ENCODE measurements at regions not wholly inside any gene's neighbourhood (a gene's known extent, or its start where the extent isn't known, plus 50 kb on each side); places are given as distances from the start of the nearest gene placed in this dataset.
"Not testable (repeated sequence)": the region's sequence is repeated elsewhere in the genome, so short reads cannot be mapped to it uniquely, and the experiment has no call there.

DNA sequence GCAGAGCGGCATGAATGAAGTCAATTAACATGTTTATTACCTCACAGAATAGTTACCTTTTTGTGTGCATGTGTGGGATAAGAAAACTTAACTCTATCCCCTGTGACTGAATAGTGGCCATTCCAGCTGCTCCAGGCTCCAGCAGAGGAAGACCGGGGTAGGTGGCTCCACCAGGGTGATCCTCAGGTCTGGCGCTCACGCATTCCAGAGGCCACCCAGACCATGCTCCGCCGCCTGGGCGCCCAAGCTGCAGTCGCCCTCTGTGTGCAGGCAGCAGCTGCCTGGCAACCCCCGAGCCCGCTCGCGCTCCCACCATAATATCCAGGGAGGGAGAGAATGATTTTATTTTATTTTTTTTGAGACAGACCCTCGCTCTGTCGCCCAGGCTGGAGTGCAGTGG, 1474.5 kb upstream of the TPTE start:
- FAIRE-seq; CTCF ChIA-PET; ATAC-seq; DNase-seq (ENCODE audit: low read depth in 1 of 2, low spot score in 1 of 2); POLR2A ChIA-PET; H3K4me1 ChIP-seq; H3K4me3 ChIP-seq; H3K4me2 ChIP-seq; H3K27ac ChIP-seq; H3K9me3 ChIP-seq: not testable (repeated sequence)
- 44% methylated on average over 11 of the region's 14 CpGs for WGBS (ENCODE audit: missing lambda C conversion rate)

GRCh38 chr21:9067515-9067914, 1453.9 kb upstream of the TPTE start:
- FAIRE-seq; DNase-seq (ENCODE audit: low read depth in 1 of 2, low spot score in 1 of 2); ATAC-seq; H3K4me2 ChIP-seq; H3K4me1 ChIP-seq; CTCF ChIA-PET; POLR2A ChIA-PET; H3K9me3 ChIP-seq; H3K4me3 ChIP-seq; H3K27ac ChIP-seq: not testable (repeated sequence)
- no CpG with 5 or more reads among the region's 6 CpGs for WGBS (ENCODE audit: missing lambda C conversion rate)

DNA sequence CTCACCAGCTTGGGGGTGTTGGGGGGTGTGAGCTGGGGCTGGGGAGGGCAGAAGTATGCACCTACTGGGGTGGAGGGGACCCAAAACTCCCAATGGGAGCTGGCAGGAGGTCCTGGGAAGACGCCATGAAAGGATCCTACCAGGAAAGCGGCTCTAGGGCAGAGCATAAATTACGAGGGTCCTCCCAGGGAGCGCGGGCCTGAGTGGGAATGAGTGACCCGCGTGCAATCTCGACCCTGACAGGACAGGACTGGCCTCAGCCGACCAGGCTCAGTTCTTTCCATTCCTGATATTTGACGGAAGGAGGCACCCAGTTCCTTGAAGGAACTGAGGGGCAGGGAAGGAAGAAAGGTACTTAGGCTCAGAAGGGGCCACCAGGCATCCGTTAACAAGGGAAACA, 1452.8 kb upstream of the TPTE start:
- H3K4me2 ChIP-seq, FAIRE-seq: not testable (repeated sequence)

DNA sequence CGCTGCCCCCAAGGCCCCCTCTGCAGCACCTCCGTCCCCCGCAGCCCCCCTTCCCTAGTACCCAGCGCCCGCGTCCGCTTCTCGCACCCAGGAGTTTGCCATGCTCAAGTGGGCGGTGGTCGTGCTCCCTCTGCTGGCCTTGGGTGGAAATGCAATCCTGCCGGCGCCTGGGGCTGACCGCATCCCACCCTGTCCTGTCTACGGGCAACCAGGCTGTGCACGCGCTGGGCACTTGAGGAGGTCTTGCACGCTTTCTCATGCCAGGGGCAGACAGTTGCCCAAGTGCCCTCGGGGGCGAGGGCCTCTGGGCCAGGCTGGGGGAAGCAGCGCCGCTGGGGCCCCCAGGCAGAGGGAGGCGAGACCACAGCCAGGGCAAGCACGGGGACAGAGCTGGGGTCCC, 1450.7 kb upstream of the TPTE start:
- ATAC-seq = peak; percentile 78 to 82
- H3K27ac ChIP-seq; CTCF ChIA-PET; FAIRE-seq; H3K9me3 ChIP-seq; H3K4me2 ChIP-seq; DNase-seq (ENCODE audit: low read depth in 1 of 2, low spot score in 1 of 2); H3K4me3 ChIP-seq; H3K4me1 ChIP-seq; POLR2A ChIA-PET: not testable (repeated sequence)
- WGBS (ENCODE audit: missing lambda C conversion rate) = no CpG with 5 or more reads among the region's 23 CpGs

More for the DNA sequence above, 1452.8 kb upstream of the TPTE start:
- H3K9me3 ChIP-seq; H3K4me3 ChIP-seq; POLR2A ChIA-PET; H3K27ac ChIP-seq; CTCF ChIA-PET; ATAC-seq; H3K4me1 ChIP-seq; DNase-seq (ENCODE audit: low read depth in 1 of 2, low spot score in 1 of 2): not testable (repeated sequence)
- 33% methylated on average over 10 of the region's 11 CpGs for WGBS (ENCODE audit: missing lambda C conversion rate)

DNA sequence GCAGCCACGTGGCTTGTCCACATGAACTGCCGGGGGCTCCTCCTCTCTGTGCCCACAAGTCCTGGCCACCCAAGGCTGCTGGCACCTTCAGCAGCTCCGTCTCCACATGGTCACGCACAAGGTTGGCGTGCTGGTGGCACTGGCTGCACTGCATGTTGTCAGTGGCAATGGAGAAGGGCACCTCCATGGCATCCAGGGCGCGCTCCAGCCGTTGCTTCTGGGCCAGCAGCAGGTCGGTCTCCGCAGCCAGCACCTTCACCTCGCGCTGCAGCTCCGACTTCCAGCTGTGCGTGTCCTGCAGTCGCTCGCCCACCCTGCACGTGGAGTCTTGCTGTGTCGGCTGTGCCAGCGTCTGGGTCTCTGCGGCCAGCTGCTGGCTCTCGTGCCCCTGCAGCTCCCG, 1448.4 kb upstream of the TPTE start:
- H3K27ac ChIP-seq; FAIRE-seq; H3K4me3 ChIP-seq; POLR2A ChIA-PET; H3K4me1 ChIP-seq; H3K4me2 ChIP-seq; H3K9me3 ChIP-seq; ATAC-seq; CTCF ChIA-PET; DNase-seq (ENCODE audit: low read depth in 1 of 2, low spot score in 1 of 2): not testable (repeated sequence)
- WGBS (ENCODE audit: missing lambda C conversion rate) = 36% methylated on average over 5 of the region's 22 CpGs

DNA sequence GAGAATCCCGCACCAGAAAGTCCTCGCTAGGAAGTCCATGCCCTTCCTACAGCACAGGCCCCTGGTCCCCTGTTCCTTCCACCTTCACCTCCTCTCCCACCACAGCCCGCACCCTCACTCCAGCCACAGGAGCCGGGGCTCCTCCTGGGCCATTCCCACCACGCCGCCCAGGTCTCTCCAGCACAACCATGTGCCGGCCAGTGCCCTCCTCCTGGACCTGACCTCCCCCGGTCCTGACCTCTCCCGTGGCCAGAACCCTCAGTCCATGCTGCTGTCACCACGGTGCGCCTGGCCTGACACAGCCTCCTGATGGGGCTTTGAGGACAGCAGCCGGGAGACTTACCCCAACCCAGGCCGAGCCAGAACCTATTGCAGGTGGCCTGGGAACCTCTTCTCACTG, 1446.6 kb upstream of the TPTE start:
- WGBS (ENCODE audit: missing lambda C conversion rate) = no CpG with 5 or more reads among the region's 13 CpGs
- H3K9me3 ChIP-seq; H3K27ac ChIP-seq; ATAC-seq; CTCF ChIA-PET; H3K4me3 ChIP-seq; H3K4me1 ChIP-seq; DNase-seq (ENCODE audit: low read depth in 1 of 2, low spot score in 1 of 2); FAIRE-seq; H3K4me2 ChIP-seq; POLR2A ChIA-PET: not testable (repeated sequence)

GRCh38 chr21:9083091-9083826, 1438.1 kb upstream of the TPTE start:
- H3K9me3 ChIP-seq; H3K4me2 ChIP-seq; ATAC-seq; POLR2A ChIA-PET; CTCF ChIA-PET; FAIRE-seq; H3K4me1 ChIP-seq; H3K27ac ChIP-seq; DNase-seq (ENCODE audit: low read depth in 1 of 2, low spot score in 1 of 2); H3K4me3 ChIP-seq: not testable (repeated sequence)
- no CpG with 5 or more reads among the region's 37 CpGs for WGBS (ENCODE audit: missing lambda C conversion rate)

DNA sequence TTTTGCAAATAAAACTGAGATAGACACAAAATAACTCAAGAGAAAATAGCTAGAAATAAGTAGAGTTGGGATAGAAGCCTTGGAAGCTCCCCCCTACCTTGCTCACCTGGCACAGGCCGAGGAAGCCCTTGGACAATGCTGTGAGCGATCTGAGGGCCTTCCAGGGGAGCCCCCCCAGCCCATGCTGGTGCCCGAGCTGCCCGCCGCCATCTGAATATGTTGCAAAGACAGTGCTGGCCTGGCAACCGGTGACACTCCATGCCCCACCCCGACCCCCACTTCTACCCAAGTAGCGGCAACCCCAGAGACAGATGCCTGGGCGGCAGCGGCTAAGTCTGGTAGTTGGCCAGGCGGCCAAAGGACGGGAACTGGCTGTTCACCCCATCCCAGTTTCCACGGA, 1435.1 kb upstream of the TPTE start:
- DNase-seq (ENCODE audit: low read depth in 1 of 2, low spot score in 1 of 2); H3K4me3 ChIP-seq; H3K4me2 ChIP-seq; H3K27ac ChIP-seq; CTCF ChIA-PET; FAIRE-seq; H3K9me3 ChIP-seq; POLR2A ChIA-PET; H3K4me1 ChIP-seq; ATAC-seq: not testable (repeated sequence)
- 49% methylated on average over 7 of the region's 13 CpGs for WGBS (ENCODE audit: missing lambda C conversion rate)

DNA sequence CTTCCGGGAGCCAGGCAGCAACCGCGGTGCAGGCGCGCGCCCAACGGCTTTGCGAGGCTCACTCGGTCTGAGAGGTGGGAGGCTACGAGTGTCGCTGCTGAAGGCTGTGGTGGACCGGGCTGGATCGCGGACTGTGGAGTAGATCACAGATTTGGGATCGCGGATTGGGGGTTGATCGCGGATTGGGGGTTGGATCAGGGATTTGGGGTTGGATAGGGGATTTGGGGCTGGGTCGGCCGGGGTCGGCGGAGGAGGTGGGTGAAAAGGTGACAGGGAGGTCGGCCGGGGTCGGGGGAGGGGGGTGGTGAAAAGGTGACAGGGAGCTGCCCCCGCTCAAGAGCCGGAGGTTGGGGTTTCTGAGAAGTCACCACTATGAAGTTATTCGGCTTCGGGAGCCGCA, 1433.6 kb upstream of the TPTE start:
- WGBS (ENCODE audit: missing lambda C conversion rate) = no CpG with 5 or more reads among the region's 30 CpGs
- FAIRE-seq; H3K9me3 ChIP-seq; H3K4me3 ChIP-seq; POLR2A ChIA-PET; CTCF ChIA-PET; H3K4me1 ChIP-seq; DNase-seq (ENCODE audit: low read depth in 1 of 2, low spot score in 1 of 2); ATAC-seq; H3K4me2 ChIP-seq; H3K27ac ChIP-seq: not testable (repeated sequence)

- H3K9me3 ChIP-seq; FAIRE-seq; ATAC-seq; H3K4me1 ChIP-seq; POLR2A ChIA-PET; H3K4me2 ChIP-seq; CTCF ChIA-PET; H3K4me3 ChIP-seq; H3K27ac ChIP-seq; DNase-seq (ENCODE audit: low read depth in 1 of 2, low spot score in 1 of 2): not testable (repeated sequence)
- no CpG with 5 or more reads among the region's 17 CpGs for WGBS (ENCODE audit: missing lambda C conversion rate)
Measured at GRCh38 chr21:9129741-9130140, 1391.6 kb upstream of the TPTE start.

DNA sequence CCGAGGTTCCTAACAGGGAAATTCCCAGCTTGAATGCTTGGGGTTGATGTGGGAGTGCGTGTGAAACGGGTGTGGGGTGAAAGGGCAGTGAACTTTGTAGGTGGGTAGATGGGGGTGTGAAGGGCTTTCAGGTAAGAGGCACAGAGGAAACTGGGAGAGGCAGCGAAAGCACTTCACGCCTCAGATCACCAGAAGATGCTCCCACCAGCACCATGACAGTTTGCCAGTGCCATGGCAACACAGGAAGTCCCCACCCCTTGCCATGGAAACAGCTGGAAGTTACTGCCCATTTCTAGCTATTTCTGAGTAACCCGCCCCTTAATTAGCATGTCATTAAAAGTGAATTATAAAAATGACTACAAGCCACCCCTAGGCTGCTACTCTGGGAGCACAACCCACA, 1390.6 kb upstream of the TPTE start:
- H3K4me2 ChIP-seq; H3K4me3 ChIP-seq; CTCF ChIA-PET; POLR2A ChIA-PET; ATAC-seq; H3K9me3 ChIP-seq; FAIRE-seq; H3K4me1 ChIP-seq; H3K27ac ChIP-seq; DNase-seq (ENCODE audit: low read depth in 1 of 2, low spot score in 1 of 2): not testable (repeated sequence)
- WGBS (ENCODE audit: missing lambda C conversion rate) = 56% methylated on average over 5 of the region's 6 CpGs

Measured in A549 (cell line).